Stimulated activated naive CD8-positive, alpha-beta T cell treated with anti-CD3 and anti-CD28 coated beads, Interleukin-15, amount 100 ng/mL, for 72 hours (primary cell): ENCODE measurements at regions not wholly inside any gene's neighbourhood (a gene's known extent, or its start where the extent isn't known, plus 50 kb on each side); places are given as distances from the start of the nearest gene placed in this dataset.

ENCODE experiments used
- ATAC-seq: fragments of 150-1000 bp; cut with Tn5 transposase; 2 replicates; pipeline ENCODE4 v1.10.0; 2021; ENCODE audit warnings: mild to moderate bottlenecking, moderate library complexity
- DNase-seq, 2 donors: peaks; one replicate each; pipeline ENCODE4 v3.0.0; 2021 to 2022
- H3K27ac Mint-ChIP-seq, 2 donors: one replicate each; pipeline ENCODE4 v1.8.0; 2022; ENCODE audit warnings: mild to moderate bottlenecking in 2 of 2, mixed read lengths in 2 of 2, moderate library complexity in 2 of 2
- H3K27me3 Mint-ChIP-seq: one replicate; pipeline ENCODE4 v1.8.0; 2022; ENCODE audit warnings: mixed read lengths
- H3K4me1 Mint-ChIP-seq: one replicate; pipeline ENCODE4 v1.8.0; 2022; ENCODE audit warnings: mild to moderate bottlenecking, mixed read lengths
- H3K4me3 Mint-ChIP-seq, 2 donors: one replicate each; pipeline ENCODE4 v1.8.0; 2022; ENCODE audit warnings: mild to moderate bottlenecking in 2 of 2, mixed read lengths in 2 of 2, moderate library complexity in 1 of 2
- H3K9me3 Mint-ChIP-seq, 2 donors: one replicate each; pipeline ENCODE4 v1.8.0; 2022; ENCODE audit warnings: mixed read lengths in 2 of 2

DNA sequence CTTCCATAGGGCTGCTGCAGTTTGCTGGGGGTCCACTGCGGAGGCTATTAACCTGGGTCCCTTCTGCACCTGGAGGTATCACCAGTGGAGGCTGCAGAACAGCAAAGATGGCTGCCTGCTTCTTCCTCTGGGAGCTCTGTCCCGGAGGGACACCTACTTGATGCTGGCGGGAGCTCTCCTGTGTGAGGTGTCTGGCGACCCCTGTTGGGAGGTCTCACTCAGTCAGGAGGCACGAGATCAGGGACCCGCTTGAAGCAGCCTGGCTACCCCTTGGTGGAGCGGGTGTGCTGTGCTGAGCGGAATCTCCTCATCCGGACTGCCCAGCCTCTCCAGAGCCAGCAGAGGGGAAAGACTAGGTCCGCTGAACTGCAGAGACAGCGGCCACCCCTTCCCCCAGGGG, 56.0 kb upstream of the CTXND1 start:
- ATAC-seq (no peak), DNase-seq (no peak)
- no peak overlapping the region for H3K4me3 Mint-ChIP-seq
- no peaks in the 10 kb centered on the region for H3K9me3 Mint-ChIP-seq
- peaks cover 62% of the 10 kb centered on the region for H3K27me3 Mint-ChIP-seq
- H3K4me1 Mint-ChIP-seq = no peaks in the 10 kb centered on the region
- H3K27ac Mint-ChIP-seq = no peak overlapping the region

DNA sequence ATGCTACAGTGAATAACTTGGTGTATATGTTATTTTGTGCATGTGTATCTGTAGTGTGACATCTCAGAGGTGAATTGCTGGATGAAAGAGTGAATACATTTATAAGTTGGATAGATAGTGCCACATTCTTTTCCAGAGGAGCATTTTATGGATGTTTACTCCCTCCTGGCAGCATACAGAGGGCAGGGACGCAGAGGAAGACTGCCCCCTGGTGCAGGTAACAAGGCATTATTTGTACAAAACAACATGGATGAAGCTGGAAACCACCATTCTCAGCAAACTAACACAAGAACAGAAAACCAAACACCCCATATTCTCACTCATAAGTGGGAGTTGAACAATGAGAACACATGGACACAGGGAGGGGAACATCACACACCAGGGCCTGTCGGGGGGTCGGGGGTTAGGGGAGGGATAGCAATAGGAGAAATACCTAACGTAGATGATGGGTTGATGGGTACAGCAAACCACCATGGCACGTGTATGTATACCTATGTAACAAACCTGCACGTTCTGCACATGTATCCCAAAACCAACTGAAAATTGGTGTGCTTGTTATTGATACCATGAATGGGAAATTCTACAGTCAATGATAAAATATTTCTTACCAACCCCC, 57.9 kb upstream of the CTXND1 start:
- H3K4me1 Mint-ChIP-seq = no peaks in the 10 kb centered on the region
- H3K4me3 Mint-ChIP-seq = no peak overlapping the region
- no peak overlapping the region for H3K27ac Mint-ChIP-seq
- no peak for ATAC-seq
- H3K9me3 Mint-ChIP-seq = no peaks in the 10 kb centered on the region
- no peak for DNase-seq
- peaks cover 61% of the 10 kb centered on the region for H3K27me3 Mint-ChIP-seq

DNA sequence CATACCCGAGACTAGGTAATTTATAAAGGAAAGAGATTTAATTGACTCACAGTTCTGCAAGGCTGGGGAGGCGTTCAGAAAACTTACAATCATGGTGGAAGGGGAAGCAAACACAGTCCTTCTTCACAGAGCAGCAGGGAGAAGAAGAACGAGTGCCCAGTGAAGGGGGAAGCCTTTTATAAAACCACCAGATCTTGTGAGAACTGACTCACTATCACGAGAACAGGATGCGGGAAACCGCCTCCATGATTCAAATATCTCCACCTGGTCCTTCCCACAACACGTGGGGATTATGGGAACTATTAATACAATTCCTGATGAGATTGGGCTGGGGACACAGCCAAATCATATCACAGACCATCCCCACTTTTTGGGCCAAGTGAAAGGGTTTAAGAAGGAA, 58.8 kb upstream of the CTXND1 start:
- Mint-ChIP-seq H3K9me3 (no peaks in the 10 kb centered on the region), H3K27me3 (peaks cover 64% of the 10 kb centered on the region), H3K4me3 (no peak overlapping the region), H3K27ac (no peak overlapping the region), H3K4me1 (no peaks in the 10 kb centered on the region)
- ATAC-seq = no peak
- DNase-seq = no peak

DNA sequence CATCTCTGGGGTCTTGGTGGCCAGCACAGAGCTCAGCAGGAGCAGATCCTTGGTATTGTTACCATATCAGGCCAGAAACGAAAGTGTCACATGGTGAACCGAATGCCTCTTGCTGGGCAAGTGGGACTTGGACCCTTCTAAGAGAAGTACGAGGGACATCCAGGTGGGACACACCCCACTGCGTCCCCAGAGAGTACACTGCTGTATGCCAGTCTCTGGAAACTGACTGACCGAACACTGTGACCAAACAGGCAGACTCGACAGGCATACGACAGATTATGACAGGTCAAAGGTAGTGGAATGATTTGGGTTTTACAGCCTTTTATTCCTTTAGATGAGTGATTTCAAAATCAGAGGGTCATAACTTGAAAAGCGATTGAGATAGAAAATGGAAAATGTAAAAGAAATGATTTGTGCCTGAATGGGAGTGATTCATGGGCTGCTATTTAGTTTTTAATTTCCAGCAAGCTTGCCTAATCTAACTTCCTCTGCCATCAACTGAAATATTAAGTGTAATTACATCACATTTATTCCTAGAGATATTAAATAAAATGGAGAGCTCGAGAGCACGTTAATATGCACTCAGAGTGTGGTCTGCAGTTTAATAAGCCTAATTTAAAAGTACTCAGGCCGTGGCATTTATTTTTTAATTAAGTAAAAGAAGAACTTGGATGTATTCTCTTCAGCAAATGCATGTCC, 63.4 kb upstream of the CTXND1 start:
- peaks cover 40% of the 10 kb centered on the region for H3K27me3 Mint-ChIP-seq
- H3K9me3 Mint-ChIP-seq = no peaks in the 10 kb centered on the region
- no peak overlapping the region for H3K4me3 Mint-ChIP-seq
- ATAC-seq (no peak), DNase-seq (no peak)
- H3K27ac Mint-ChIP-seq = no peak overlapping the region
- H3K4me1 Mint-ChIP-seq = no peaks in the 10 kb centered on the region

DNA sequence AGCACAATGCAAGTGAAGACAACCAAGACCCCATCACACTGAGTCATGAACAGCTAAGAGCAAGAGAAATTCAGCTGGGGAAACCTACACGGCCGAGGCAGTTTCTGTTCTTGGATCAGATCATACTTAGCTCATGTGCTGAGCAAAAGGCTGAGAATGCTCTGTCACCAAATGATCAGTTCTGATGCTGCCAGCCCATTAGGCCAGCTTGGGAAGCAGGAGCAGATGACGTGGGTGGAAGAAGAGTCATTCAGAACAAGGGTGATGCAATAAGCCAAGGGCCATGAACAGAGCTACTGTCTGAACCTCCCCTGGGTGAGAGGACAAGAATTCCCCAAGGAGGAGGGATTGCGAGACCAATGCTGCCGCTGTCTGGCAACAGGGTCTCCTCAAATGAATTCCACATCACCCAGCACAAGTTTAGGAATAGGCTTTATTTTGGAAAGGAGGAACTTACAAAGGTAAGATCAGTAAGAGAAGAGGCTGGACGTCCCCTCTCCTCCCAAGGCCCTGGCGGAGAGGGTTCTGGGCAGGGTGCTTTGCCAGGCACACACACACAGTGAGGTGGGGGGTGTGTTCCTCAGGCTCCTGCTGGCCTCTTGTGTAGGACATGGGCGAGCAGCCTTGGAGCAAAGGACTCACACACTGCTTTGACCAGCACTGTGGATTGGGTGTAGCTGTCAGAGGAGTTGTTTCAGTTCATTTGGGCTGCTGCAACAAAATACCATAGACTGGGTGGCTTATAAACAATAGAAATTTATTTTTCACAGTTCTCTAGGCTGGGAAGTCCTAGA, 65.6 kb upstream of the CTXND1 start:
- no peak overlapping the region for H3K4me3 Mint-ChIP-seq
- peaks cover 44% of the 10 kb centered on the region for H3K27me3 Mint-ChIP-seq
- DNase-seq (no peak), ATAC-seq (no peak)
- H3K4me1 Mint-ChIP-seq = no peaks in the 10 kb centered on the region
- no peaks in the 10 kb centered on the region for H3K9me3 Mint-ChIP-seq
- H3K27ac Mint-ChIP-seq = peak overlapping the region in 1 of 2 donors; percentile 95

DNA sequence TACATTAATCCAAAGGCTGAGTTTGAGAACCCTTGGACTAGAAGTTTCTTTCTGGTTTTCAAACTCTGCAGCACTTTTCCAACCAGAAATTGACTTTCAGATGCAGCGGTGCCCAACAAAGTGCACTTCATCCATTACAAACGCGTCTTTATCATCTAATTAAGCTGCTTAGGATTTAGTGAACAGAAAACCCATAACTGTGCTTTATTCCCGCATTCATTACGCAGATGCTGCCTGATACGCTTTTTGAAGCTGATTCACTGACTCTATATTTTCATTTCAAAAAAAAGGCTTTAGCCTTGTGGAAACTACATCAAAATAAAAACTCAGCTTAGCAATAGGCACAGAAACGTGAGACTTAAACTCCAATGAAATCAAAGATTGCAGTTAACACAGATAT, 69.8 kb upstream of the CTXND1 start:
- ATAC-seq = no peak

DNA sequence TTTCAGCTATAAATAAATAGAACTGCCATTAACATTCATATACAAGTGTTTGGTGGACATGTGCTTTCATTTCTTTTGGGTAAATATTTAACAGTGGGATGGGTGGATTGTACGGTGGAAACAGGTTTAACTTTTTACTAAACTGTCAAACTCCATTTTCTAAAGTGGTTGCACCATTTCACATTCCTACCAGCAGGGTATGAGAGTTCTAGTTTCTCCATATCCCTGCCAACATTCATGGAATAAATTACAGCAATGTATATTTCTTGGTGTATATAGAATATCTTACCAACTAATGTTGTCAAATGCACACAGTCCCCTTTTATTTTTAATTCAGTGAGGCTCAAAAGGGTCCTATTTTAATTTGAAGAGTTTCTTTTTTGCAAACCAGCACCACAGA, 71.3 kb upstream of the CTXND1 start:
- DNase-seq = no peak
- Mint-ChIP-seq H3K27ac (no peak overlapping the region), H3K27me3 (peaks cover 22% of the 10 kb centered on the region), H3K9me3 (no peaks in the 10 kb centered on the region), H3K4me1 (no peaks in the 10 kb centered on the region), H3K4me3 (no peak overlapping the region)
- no peak for ATAC-seq

More for the DNA sequence above, 69.8 kb upstream of the CTXND1 start:
- DNase-seq = no peak
- Mint-ChIP-seq H3K4me3 (no peak overlapping the region), H3K27ac (no peak overlapping the region), H3K27me3 (peaks cover 33% of the 10 kb centered on the region), H3K4me1 (no peaks in the 10 kb centered on the region), H3K9me3 (no peaks in the 10 kb centered on the region)

DNA sequence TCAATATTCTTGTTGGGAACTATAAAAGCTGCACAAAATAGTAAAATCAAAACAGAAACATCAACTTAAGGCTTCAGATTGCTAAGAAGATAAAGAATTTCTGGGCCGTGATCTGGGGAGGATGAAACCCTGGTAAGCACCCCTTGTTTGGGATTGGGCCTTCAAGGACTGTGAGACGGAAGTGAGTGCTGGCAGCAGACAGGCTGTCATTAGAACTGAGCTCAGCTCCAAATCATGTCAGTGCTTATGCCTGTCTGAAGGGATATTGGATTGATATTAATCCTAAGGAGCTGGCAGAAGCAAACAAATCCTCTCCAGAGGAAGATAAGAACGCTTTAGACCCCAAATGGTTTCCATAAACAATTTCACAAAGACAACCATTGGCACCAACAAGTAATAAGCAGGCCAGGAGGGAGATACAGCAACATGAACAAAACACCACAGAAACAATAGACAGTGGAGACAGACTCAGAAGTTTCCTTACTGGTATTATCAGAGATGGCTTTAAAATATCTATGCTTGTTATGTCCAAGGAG, 72.6 kb upstream of the CTXND1 start:
- ATAC-seq = no peak
- Mint-ChIP-seq H3K9me3 (no peaks in the 10 kb centered on the region), H3K4me3 (no peak overlapping the region), H3K27ac (no peak overlapping the region), H3K4me1 (no peaks in the 10 kb centered on the region), H3K27me3 (peaks cover 22% of the 10 kb centered on the region)
- DNase-seq = no peak

DNA sequence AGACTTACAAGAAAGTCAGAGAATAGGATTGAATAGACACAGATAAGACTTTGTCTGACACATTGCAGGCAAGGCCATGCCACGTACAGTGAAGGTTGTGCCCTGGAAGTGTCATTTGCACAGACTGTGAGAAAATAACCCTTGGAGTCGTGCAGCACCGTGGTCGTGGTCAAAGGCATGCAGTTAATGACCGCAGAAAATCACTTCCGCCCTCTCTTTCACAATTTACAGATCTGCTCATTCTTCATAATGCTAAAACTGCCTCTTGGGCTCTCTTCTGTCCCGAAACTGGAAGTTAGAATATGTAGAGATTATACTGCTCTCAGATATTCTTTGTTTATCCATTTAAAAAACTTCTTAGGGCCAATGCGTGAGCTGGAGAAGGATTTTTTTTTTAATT, 73.2 kb upstream of the CTXND1 start:
- ATAC-seq (no peak), DNase-seq (no peak)
- no peaks in the 10 kb centered on the region for H3K9me3 Mint-ChIP-seq
- no peak overlapping the region for H3K27ac Mint-ChIP-seq
- peaks cover 22% of the 10 kb centered on the region for H3K27me3 Mint-ChIP-seq
- no peaks in the 10 kb centered on the region for H3K4me1 Mint-ChIP-seq
- H3K4me3 Mint-ChIP-seq = no peak overlapping the region

DNA sequence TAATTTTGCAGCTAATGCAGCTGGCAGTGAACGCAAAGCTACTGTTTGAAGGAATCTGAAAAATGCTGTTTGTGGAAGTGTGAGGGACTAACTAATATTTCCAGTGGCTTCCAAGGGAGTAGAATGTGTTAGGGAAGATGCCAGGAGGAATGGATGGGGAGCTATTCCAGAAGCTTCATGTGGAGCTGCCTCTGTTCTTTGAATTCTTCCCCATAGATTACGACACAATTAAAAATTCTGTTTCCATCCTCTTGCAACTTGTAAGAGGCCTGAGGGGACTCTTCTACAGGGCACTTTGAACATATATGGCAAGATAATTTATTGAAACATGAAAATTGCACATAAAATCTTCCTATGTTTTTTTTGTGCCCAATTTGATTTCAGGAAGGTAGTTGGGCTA, 74.3 kb upstream of the CTXND1 start:
- no peaks in the 10 kb centered on the region for H3K9me3 Mint-ChIP-seq
- H3K27ac Mint-ChIP-seq = no peak overlapping the region
- H3K27me3 Mint-ChIP-seq = peaks cover 16% of the 10 kb centered on the region
- H3K4me1 Mint-ChIP-seq = no peaks in the 10 kb centered on the region
- ATAC-seq (no peak), DNase-seq (no peak)
- no peak overlapping the region for H3K4me3 Mint-ChIP-seq

DNA sequence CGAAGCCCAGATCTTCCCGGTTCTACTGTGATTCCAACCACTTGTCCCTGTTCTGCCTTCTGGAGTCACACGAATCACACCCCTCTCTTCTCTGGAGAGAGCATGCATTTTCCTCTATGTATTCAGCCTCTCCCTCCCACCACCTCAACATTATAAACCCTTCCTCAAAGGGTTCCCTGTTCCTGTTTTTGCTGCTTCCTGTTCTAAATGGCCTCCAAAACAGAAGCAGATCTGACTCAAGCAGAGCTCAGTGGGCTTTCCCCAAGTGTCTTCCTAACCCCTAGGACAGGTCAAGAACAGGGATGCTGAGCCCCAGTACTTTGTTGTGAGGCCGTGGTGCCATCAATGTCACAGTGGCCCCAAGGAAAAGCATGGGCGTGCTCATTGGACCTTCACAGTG, 75.7 kb upstream of the ARNT2 start:
- DNase-seq = no peak
- ATAC-seq = no peak
- H3K27ac Mint-ChIP-seq = no peak overlapping the region
- H3K9me3 Mint-ChIP-seq = no peaks in the 10 kb centered on the region
- H3K27me3 Mint-ChIP-seq = peaks cover 14% of the 10 kb centered on the region
- no peak overlapping the region for H3K4me3 Mint-ChIP-seq
- H3K4me1 Mint-ChIP-seq = no peaks in the 10 kb centered on the region

DNA sequence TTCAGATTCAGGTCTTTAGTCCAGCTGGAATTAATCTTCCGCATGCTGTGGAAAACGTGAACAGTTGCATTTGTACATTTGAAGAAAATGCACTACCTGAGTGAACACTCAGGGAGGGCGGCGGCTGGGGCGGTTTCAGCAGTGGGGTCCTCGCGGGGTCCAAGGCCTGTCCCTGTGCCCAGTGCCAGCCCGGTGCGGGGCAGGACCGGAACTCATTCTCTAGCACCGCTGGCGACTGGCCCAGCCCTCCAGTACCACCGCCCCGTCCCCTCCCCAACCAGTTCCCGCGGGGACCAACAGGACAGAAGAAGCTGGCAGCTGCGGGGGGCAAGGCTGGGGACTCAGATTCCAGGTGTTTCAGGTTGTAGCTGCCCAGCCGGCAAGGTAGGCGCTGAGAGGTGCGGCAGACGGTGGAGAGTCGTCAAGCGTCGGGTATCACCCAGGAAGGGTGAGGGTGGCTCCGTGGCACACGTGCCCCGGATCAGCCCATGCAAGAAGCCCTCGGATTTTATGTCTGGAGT, 72.2 kb upstream of the ARNT2 start:
- ATAC-seq = no peak
- H3K27ac Mint-ChIP-seq = no peak overlapping the region
- no peaks in the 10 kb centered on the region for H3K4me1 Mint-ChIP-seq
- H3K9me3 Mint-ChIP-seq = no peaks in the 10 kb centered on the region
- no peak overlapping the region for H3K4me3 Mint-ChIP-seq
- no peak for DNase-seq
- H3K27me3 Mint-ChIP-seq = peaks cover 28% of the 10 kb centered on the region

DNA sequence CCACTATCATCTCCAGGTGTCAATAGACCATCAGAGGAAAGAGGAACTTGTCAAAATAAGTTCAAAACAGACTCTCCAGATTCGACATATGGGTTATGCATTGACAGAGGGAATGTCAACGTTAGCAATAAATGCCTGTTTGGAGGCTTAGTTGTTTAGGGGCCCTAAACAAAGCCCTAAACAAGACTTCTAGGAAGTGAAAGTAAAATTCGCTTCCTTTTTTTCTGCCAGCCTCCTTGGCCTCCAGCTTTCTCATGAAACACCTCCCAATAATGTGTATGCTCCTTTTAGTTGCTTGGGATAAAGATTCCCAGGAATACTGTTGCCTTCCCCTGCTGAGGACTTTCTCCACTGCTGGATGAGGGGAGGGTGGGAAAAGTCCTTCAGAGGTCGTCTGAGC, 70.9 kb upstream of the ARNT2 start:
- no peak for DNase-seq
- Mint-ChIP-seq H3K4me3 (no peak overlapping the region), H3K27me3 (peaks cover 37% of the 10 kb centered on the region), H3K27ac (no peak overlapping the region), H3K9me3 (no peaks in the 10 kb centered on the region), H3K4me1 (no peaks in the 10 kb centered on the region)
- no peak for ATAC-seq

DNA sequence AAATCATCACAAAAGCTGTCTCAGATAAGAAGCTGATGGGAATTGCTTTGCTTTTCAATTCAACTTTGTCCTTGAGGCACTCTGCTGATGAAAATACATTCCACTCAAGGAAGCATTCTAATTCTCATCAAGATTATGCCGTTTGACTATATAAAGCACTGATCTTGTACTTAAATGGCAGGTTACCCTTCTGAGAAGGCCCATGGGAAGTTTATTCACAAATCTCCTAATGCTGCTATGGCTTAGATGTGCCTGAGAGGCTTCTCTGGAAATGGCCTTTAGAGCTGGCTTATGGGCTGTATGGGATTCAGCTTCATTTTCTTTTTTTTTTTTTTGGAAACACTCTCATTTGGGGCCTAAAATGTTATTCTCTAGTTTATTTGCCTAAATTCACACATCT, 69.7 kb upstream of the ARNT2 start:
- ATAC-seq (no peak), DNase-seq (no peak)
- Mint-ChIP-seq H3K27ac (no peak overlapping the region), H3K9me3 (no peaks in the 10 kb centered on the region), H3K27me3 (peaks cover 37% of the 10 kb centered on the region), H3K4me1 (no peaks in the 10 kb centered on the region), H3K4me3 (no peak overlapping the region)

DNA sequence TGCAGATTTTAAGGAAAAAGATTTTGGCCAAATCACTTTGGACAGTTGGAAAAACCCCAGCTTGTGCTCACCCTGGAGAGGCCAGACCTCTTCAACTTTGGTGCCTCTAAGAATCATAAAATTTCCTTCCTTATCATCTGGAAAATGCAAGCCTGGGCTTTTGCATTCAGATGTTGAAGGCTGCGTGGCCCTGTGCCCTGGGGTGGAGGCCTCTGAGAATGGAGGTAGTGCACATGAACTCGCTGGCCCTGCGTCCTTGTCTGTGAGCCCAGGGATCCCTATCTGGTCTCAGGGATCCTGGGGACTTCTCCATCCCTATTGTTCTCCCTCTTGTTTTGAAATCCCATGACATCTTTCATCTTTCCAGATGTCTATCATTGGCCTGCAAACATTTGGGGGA, 64.6 kb upstream of the ARNT2 start:
- H3K27me3 Mint-ChIP-seq = peaks cover 67% of the 10 kb centered on the region
- no peak overlapping the region for H3K4me3 Mint-ChIP-seq
- ATAC-seq (no peak), DNase-seq (no peak)
- no peak overlapping the region for H3K27ac Mint-ChIP-seq
- no peaks in the 10 kb centered on the region for H3K4me1 Mint-ChIP-seq
- no peaks in the 10 kb centered on the region for H3K9me3 Mint-ChIP-seq

DNA sequence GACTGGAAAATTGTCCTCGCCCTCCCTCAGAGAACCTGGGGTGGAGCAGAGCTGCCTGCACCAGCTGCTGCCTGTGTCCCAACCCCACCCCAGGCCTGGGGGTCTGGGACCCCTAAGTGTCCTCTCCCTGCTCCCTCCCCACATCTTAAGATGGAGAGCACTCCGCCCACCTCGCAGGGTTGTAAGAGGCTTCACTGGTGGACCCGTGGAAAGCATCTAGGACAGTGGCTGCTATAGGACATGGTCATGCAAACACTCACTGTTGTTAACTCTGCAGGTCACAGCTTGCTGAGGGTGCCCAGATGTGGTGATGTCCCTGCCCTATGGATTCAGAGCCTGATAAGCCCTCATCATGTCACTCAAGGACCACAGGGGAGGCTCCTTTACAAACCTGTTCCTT, 62.0 kb upstream of the ARNT2 start:
- peaks cover 57% of the 10 kb centered on the region for H3K27me3 Mint-ChIP-seq
- no peak overlapping the region for H3K27ac Mint-ChIP-seq
- H3K4me1 Mint-ChIP-seq = no peaks in the 10 kb centered on the region
- H3K4me3 Mint-ChIP-seq = no peak overlapping the region
- ATAC-seq (no peak), DNase-seq (no peak)
- no peaks in the 10 kb centered on the region for H3K9me3 Mint-ChIP-seq
